GM19395 (cell line): ENCODE measurements at regions not wholly inside any gene's neighbourhood (a gene's known extent, or its start where the extent isn't known, plus 50 kb on each side); places are given as distances from the start of the nearest gene placed in this dataset.

Experiments used
- ATAC-seq: cut with Tn5 transposase; IDR thresholded peaks from one replicate; pipeline ENCODE4 v1.9.1; 2021; ENCODE audit warnings: mild to moderate bottlenecking, moderate library complexity; ENCODE audit not compliant: unreplicated experiment

DNA sequence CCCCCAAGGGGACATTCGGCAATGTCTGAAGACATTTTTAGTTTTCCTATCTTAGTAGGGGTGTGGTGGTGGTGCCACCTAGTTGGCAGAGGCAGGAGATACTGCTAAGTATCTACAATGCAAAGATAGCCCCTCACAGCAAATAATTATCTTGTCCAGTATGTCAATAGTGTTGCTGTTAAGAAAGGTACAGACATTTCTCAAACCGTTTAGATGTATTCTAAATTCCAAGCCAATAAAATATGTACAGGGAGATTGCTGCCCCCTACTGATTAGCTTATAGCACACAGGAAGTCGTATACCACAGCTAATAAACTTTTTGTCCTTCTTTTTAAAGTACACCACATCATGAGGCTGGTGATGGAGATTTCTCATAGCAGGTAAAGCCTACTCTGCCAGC is 260.5 kb downstream of the TMA16 start:
- ATAC-seq, result peak; percentile 74

DNA sequence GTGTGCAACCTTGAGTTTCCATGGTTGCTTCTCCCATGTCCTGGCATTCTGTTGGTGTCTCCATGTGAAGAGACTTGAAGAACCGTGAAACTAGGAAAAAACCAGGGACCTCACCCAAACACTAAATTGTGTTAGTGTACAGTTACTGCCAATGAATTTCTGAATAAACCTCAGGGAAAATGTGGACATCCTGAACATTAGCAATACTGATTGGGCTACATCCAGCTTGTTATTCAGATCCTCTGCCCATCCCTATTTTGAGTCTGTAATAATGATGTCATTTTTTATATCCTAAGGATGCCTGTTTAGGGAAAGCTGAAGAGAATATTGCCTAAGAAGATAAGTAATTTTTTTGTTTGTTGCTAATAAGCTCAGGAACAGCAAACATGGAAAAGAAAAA is 262.7 kb downstream of the TMA16 start:
- ATAC-seq, result no peak

DNA sequence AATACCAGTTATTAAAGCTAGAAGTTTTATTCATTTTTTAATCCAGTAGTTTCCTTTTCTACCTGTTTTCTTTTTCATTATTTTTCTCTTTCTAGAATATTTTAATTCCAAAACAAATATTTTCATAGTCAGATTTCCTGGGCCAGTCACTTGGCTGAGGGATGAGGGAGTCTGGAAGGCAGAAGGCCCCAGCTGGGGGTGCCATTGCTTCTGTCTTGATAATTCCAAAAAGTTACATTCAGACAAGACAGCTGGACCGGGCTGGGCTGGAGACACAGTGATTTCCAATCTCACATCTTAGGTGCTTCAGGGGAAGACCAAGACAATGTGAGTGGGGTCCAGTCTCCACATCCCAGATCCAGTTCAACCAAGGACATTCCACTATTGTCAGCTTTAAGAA is 263.5 kb downstream of the TMA16 start:
- ATAC-seq, result no peak

DNA sequence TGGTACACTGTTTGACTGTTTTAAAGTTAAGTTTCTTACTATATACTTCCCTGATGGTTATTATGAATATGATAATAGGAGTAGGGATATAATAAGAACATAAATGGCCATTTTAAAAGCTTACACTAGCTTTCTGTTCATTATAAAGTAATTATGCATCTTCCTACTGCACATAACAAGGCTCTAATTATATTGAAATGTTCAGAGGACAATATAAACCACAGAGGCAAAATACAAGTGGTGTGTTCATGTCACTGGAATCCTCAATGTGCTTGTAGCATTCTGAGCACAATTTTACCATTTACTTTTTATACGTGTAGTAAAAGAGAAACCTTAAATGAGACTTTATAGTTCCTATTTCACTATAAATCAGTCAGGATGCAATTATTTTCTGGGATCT is 268.3 kb downstream of the TMA16 start:
- no peak for ATAC-seq

DNA sequence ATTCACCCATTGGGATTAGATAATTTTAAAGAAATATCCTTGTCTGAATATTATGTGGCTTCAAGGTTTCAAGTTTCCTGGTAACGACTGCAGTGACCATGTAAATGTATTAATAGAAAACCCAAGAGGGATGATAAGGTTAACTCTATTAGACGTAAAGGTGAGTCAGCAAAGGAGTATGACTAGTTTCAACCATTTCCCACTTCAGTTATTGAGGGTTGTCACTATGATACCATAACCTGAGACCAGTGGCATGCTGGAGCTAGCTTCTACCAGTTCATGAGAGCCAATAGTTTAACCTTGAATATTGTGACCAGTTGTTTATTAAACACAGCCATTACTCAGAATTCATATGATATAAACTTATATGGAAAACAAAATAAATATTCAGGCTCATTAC is 270.1 kb downstream of the TMA16 start:
- no peak for ATAC-seq

DNA sequence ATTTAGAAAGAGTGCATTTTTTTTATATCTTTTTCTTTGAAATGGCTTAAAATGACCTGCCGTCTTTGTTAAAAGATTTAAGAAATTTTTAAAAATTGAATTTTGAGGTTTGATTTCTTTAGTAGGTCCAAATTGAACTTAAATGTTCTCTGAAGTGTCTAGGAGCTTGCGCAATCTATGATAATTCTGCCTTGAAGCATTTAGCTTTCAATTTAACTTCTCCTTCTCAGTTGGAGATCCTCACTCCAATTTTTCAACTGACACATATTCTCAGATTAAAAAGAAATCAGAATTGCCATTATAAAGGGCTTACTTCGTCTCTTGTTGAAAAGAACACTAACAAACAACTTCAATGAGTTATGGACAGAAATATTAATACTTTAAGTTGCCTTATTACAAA is 273.5 kb downstream of the TMA16 start:
- ATAC-seq, result no peak

DNA sequence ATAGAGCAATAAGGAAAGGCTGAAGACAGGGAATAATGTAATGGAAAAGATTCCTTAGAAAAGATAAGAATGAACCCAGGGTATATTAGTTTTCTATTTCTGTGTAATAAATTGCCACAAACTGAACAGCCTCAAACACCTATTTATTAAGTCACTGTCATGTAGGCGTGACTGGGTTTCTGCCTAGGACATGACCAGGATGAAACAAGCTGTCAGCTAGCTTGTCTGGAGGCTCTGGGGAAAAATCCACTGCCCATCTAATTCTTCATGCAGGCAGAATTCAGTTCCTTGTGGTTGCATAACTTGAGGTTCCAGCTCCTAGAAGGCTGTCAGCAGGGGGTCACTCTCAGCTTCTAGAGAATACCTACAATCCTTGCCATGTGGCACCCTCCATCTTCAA is 277.7 kb downstream of the TMA16 start:
- no peak for ATAC-seq

DNA sequence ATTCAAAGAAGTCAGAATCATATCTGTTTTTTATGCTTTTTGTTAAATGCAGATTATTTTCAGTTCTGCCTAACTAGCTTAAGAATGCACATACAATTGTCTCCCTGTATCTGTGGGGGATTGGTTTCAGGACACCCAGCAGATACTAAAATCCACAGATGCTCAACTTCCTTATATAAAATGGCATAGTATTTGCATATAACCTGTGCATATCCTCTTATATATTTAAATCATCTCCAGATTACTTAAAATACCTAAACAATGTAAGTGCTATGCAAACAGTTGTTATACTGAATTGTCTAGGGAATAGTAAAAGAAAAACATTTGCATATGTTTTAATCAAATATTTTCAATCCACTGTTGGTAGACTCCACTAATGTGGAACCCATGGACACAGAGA is 279.4 kb downstream of the TMA16 start:
- ATAC-seq, result no peak

DNA sequence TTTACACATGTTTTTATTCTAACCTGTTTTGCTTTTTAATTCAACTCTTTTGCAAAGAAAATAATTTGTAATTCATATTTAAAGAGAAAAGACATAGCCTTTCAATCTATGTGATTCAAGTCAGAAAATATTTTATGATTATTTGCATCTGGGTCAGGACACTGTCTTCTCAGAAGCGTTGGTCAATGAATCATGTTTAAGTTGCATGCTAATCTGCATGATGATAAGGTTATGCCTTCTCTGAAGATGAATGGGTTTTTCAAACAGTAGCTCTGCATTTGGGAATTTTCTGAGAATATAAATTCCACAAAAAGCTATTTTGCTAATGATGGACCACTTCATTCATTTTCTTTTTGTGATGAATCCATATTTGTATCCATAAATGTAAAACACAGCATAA is 282.5 kb downstream of the TMA16 start:
- no peak for ATAC-seq

DNA sequence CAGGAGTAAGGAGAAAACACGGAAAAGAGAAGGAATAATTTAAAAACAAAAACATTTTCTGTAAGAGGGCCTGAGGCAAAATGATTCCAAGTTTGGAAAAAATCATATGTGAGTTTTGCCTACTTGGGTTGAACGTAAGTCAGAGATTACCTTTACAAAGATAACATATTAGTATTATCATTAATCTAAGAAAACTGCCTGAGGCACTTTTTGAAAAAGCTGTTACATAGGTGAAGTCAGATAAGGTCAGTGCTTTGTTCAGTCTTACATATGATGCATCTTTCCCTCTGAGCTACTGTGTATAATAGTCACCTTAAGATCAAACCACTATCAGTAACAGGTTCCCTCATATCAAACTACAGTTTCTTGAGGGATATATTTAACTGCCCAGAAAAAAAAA is 287.2 kb downstream of the TMA16 start:
- ATAC-seq, result no peak

DNA sequence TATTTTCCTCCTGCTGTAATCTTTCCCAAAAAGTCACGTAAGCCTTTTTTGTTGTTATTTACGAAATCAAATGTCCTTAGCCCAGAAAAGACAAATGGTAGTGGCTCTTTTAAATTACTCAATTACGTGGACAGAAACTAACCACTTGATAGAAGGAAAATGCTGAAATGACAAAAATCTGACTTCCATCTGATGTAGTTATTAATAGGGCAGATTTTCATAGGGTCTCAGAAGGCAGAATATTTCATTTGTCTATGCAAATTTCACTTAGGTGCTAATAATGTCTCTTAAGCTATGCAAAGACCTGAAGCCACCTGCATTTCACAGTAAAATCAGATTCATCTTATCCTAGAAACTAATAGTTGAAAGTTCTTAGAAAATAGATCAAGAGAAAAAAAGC is 295.7 kb downstream of the TMA16 start:
- no peak for ATAC-seq

DNA sequence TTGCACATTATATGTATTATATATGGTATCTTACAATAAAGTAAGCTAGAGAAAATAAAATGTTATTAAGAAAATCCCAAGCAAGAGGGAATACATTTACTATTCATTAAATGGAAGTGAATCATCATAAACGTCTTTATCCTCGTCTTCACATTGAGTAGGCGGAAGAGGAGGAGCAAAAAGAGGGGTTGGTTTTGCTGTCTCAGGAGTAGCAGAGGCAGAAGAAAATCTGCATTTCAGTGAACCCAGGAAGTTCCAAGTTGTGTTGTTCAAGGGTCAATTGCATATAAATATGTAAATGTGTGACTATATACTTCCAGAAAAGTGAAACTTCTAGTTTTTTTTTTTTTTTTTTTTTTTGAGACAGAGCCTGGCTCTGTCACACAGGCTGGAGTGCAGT is 301.4 kb downstream of the TMA16 start:
- no peak for ATAC-seq

DNA sequence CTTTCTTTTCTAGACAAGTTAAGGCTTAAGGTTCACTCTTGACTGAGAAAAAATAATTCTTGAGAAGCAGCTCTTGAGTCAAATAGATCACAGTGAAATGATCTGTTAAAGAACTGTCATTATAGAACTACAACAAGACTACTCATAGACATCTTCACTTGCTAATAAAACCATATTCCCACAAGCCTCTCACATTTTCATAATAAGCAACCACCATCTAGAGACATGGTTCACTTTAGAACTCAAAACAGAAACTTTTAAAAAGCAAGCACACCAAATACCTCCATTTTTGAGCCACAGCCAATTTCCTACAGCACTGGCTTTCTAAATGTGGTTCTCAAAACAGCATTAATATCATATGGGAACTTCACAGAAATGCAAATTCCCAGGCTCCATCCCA is 309.5 kb downstream of the TMA16 start:
- no peak for ATAC-seq

DNA sequence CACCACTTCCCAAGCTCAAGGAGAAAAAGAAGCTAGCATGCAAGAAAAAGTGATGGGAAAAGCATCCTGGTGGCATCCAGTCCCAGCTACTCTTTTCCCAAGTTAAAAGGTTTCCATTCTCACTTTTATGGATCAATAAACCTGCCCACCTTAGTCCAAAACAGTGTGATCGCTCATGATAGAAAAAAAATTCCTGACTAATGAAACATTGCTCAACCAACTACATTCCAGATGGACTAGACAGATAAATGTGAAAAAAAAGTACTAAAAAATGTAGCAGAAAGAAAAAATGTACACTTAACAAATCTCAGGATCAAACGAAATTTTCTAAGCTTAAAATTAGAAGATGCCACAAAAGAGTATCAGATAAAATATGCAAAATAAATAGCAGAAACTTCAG is 312.2 kb downstream of the TMA16 start:
- ATAC-seq, result no peak

DNA sequence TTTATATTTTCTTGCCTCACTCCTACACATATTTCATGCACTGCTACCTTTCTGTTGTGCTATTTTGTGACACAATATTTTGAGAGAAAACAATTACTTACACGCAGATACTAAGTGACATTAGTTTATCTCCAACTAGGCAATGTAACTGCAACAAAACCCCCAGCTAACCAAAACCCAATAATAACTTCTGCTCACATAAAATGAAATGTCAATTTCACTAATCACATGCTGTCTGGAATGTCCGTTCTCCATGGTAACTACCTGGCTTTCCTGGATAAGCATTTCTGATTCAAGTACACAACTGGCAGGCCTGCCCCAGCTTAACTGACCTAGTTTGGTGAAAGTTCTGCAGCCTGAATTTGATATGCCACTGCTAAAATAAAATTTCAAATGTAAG is 313.5 kb downstream of the TMA16 start:
- ATAC-seq, result no peak

DNA sequence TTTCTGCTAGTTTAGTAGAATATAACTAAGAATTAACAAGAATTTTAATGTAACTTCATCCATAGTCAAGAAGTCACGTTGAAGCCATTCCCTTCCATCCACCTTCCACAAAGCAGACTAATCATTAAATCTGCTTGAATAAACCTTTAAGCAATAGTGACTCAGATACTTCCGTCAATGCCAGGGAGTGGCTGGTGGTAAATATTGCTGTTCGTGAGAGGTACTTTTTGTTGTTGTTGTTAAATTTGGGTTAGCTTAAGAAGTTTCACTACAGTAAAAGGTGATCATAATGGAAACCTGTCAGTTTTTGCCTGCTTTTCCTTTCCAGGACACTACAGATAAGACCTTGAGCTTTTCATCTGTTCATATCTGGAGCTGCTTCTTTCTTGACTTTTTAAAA is 316.3 kb downstream of the TMA16 start:
- ATAC-seq, result no peak

DNA sequence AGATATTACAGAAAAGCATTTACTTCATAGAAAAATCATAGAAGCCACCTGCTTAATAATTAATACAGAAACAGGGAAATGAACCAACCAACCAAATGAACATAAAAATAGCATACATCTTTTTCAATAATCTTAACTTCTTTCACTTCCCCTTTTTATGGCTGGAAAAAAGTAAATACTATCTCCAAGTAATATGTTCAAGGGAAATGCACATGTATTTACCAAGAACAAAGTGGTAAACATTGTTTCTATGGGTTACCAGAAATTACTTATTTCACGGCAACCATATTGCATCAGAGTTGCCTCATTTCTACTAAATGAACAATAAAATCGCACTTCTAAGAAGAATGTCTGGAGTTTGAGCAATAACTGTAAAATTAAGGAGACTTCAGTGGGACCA is 321.3 kb downstream of the TMA16 start:
- ATAC-seq, result peak; percentile 89

DNA sequence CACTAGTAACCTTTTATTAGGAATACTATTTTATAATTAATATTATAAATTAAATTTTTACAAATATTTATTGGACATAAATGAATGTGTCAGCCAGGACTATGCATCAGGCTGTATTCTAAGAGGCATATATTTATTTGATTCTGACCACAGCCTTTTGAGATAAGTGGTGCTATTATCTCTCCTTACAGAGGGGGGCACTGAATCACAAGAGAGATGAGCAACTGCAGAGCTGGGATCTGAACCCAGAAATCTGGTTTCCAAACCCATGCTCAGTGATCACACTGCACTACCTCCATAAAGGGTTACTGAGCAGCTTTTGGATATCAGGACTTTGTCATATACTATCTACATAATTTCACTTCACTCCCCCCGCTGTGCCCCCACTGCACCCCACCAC is 322.0 kb downstream of the TMA16 start:
- ATAC-seq, result no peak

DNA sequence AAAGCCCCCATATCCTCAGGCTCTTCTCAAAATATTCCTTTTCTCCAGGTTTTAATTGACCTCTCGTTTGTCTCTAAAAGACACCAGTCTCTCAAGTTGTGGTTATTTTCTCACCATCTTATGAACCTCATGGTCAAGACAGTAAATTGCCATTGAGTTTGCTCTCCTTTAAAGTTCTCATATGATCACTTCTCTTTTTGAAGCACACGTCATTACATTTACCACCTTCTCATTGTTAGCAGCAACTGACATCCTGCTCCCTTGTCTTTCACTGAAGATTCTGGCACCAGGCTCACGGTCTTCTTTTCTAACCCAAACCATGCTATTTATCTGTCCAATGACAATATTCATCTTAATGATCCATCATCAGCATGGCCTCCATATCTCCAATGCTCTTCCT is 324.2 kb downstream of the TMA16 start:
- ATAC-seq, result no peak

DNA sequence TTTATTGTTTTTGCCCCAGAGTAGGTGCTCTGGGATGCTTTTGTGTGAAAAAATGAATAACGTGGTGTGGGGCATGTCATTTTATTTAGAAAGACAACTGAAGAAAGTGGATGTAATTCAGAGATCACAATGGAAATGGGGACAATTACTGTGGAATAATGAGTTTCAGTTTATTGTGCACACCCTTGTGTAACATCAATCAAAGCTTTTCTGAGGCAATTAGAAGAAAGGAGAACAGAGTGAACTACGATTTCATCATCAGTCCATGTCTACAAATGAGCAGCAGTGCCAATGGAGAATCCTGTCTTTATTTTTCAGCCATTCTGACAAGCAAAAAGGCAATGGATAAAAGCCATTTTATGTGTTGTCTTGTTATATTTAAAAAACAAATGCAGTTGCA is 339.2 kb downstream of the TMA16 start:
- ATAC-seq, result no peak

DNA sequence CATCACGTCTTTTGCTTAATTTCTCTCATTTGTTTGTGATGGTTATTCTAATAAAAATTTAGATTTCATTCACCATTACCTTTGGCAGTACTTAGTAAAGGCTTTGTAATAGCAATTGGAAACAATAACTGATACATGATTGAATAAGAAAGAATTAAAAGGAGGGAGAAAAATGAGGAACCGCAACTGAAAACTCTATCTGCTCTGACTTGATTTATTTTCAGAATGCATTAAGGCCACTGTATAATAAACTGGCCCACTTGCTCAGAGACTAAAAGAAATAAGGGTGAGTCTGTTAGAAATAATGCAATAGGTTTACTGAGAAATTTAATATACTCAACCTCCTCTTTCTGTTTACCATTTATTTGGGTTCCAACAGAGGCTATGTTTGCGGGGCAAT is 351.5 kb downstream of the TMA16 start:
- ATAC-seq, result no peak

DNA sequence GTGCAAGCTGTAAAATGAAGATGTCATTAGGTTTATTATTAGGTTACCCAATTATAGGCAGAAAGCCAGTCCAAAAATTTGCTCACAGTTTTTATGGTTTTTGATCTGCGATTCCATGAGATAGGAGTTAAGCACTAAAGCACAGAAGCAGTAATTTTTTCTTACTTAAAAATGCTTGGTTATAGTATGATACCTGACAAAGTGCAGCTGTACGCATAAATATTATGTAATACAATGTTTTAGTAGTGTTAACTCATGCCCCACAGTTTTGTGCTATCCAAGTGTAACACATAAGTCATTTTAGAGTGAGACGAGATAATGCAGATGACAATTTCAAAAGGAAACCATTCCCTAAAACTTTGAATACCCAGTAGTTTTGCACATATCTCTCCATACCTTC is 357.8 kb downstream of the TMA16 start:
- no peak for ATAC-seq

DNA sequence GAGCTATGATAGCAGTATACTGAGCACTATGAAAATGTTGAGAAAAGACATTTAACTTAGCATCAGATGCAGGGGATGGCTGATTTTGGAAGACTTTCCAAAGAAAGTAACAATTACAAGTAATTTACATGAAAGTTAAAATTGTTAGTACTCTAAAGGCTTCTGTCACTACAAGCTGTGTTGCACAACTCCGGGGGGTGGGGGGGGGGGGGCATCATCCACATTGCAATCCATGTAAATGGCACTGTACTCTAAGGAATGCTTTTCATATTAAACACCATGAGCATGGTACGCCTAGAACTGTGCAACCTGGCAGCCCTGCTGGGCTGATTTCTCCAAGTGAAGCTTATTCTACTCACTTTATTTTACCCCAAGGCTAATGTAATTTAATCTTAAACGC is 363.4 kb downstream of the TMA16 start:
- ATAC-seq, result no peak

DNA sequence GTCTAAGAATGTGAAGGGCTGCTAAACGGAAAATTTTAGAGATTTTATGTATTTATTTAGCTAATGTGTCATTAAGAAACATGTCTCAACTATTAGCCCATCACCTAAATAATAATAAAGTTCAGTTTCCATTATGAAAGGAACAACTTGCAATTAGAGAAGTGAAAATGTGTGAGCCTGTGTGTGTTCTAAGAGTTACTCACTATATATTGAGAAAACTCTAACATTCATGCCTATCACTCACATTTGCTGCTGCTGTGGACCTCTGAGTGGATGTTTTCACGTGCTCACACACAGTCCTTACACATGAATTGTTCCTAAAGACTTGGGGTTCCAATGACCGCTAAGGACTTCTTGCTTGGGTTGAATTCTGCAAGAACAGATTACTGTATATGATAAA is 364.0 kb downstream of the TMA16 start:
- ATAC-seq, result no peak
